GM18870 (cell line): ENCODE measurements at regions not wholly inside any gene's neighbourhood (a gene's known extent, or its start where the extent isn't known, plus 50 kb on each side); places are given as distances from the start of the nearest gene placed in this dataset.
A peak's percentile ranks its signal among the peaks of the same experiment; 100 is the strongest.

Source experiments
- ATAC-seq: cut with Tn5 transposase; IDR thresholded peaks from one replicate; pipeline ENCODE4 v1.9.1; 2021; ENCODE audit warnings: moderate library complexity; ENCODE audit not compliant: unreplicated experiment

DNA sequence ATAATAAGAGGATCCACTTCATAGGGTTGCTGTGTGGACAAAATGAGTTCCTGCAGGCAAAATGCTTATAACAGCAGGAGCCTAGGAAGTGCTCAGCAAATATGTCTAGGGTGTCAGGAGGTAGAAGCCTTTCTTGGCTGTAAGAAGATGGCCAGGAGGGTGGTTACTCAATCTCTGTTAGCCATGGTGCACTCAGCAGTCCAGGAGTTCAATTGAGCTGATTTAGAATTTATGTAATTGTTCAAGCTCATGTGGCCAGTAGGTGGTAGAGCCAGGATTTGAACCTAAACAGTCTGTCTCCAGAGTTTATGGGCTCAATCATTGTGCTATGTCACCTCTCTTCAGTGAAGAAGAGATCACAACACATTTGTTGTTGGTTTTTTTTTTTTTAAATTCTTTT is 381.2 kb downstream of the KIF4B start:
- ATAC-seq: no peak

DNA sequence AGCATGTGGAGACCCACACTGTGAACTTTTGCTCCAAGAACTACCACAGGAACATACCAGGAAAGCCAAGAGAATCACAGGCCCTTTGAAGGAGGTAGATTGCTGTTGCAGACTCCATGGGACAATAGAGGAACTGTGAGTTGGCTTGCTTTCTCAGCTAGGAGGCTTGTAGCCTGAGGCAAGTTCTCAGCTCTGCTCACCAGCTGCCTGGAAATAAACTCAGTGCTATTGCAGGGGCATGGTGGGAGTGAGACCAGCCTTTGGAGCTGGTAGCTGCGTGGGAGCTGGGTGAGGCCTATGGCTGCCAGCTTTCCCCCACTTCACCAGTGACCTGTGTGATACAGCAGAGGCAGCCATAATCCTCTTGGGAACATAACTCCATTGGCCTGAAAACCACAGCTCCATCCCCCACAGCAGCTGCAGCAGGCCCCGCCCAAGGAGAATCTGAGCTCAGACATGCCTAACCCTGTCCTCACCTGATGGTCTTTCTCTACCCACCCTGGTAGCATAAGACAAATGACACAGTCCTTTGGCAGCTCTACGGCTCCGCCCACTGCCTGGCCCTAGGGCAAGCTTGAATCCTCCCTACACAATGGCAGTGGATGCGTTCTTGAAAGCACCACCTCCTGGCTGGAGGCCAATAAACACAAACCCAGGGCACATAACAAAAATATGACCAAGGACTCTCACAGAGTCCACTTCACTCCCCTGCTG is 389.5 kb downstream of the KIF4B start:
- ATAC-seq: no peak

- ATAC-seq: peak; percentile 43
Measured at GRCh38 chr5:155406815-155407214, 393.3 kb downstream of the KIF4B start.

DNA sequence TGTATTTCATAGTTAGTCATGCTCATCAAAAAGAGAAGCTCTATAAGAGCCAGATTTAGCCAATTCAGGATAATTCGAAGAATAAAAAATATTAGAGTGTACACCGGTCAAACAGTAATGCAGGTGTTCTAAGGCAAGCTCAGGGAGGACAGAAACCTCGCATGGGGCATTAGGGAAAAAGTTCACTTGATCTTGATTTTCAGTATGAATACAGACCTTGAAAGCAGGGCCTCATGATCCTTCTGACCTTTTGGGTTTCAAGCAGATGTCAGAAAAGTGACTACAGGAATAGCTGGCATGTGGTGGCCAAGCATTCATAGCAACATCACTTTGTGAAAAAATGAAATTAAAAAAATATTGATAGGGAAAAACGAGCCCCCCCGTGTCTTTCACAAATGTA is 394.9 kb downstream of the KIF4B start:
- ATAC-seq: no peak

DNA sequence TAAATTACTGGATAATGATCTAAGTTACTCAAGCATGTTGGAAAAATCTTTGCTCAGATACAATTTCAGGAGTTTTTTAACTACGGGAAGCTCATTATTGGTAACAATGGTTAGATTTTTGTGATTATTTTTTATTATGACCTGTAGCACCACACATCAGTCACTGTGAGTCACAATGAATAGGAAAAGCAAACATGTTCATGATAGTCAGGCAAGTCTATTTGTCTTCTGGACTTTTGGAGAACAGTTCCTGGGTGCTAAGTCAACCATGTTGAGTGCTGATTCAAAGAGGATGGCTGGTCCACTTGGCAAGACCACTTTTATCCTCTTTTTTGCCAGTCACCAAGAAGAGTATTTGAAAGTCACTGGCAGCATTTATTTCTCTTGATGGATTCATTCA is 403.2 kb downstream of the KIF4B start:
- no peak for ATAC-seq

- no peak for ATAC-seq
Measured at GRCh38 chr5:155418960-155419579, 405.5 kb downstream of the KIF4B start.

DNA sequence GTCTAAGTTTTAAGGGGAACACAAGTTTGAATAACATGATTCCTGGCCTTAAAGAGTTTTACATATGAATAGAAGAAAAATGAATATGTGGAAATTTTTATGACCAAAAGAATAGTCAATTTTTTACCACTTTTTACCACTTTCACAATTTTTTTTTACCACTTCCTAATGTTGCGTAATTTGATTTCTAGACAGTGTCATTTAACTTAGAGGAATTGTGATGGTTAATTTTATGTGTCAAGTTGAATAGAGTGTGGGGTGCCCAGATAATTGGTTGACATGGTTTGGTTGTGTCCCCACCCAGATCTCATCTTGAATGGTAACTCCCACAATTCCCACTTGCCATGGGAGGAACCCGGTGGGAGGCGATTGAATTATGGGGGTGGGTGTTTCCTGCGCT is 416.6 kb downstream of the KIF4B start:
- ATAC-seq: no peak

GRCh38 chr5:155434267-155434666 is 420.7 kb downstream of the KIF4B start:
- ATAC-seq: no peak

DNA sequence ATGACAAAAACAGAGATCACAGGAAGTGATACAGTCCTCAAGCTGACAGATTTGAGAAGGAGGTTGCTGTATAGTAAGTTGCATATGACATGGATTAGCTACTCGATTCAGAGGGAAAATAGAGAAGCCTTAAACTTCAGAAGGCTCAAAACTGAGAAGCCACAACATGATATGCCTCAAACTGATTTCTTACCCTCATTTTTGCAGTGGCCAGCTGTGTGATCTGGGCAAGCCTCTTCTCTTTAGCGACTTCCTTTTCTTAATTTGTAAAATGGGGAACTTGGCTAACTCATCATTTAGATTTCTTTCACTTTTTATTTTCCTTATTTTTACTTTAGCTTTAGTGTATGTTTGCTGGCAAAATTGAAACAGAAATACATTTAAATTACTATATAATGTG is 421.1 kb downstream of the KIF4B start:
- no peak for ATAC-seq

DNA sequence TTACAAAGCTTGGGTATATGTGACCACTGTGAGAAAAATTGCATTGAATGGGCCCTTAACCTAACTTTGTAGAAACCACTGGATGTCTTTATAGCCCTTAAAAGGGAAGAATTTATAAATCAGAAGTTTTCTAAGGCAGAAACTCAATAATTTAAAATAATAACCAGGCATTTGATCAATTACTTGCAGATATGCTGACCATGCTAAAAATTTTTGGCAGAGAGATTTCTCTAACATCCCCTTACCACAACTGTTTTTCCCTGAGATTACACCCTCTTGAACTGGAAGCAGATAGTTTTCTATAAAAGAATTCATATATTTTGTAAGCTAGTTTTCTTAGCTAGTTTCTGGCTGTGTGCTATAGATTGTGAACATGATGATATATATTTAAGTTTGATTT is 428.3 kb downstream of the KIF4B start:
- no peak for ATAC-seq

- ATAC-seq: no peak
Measured at GRCh38 chr5:155451106-155451505, 437.6 kb downstream of the KIF4B start.

- no peak for ATAC-seq
Measured at GRCh38 chr5:155455791-155456514, 442.4 kb downstream of the KIF4B start.

DNA sequence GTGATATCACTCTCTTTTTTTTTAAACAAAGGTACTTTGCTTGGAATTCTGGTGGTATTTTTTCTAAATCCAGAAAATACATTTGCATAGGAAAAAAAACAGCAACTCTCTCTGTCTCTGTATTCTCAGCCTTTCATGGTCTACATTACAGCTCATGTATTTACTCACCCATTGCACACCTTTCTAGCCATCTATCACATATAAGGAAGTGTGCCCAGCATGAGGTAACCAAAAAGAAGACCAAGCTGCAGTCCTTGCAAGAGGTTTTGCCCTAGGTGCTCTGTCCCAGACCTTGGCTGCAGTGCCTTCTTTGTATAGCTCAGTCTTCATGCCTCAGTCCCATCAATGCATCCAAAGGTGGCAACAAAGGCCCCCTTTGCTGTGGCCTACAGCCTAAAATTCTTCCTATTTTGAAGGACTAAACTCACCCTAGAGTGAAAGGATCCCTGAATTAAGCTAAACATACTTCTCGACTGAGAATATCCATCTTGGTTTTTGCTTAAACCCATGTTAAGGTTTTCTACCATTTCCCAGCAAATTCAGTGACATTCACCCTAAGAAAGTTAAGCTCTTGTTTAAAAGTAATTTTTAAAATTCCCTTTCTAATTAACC is 446.4 kb downstream of the KIF4B start:
- ATAC-seq: no peak

DNA sequence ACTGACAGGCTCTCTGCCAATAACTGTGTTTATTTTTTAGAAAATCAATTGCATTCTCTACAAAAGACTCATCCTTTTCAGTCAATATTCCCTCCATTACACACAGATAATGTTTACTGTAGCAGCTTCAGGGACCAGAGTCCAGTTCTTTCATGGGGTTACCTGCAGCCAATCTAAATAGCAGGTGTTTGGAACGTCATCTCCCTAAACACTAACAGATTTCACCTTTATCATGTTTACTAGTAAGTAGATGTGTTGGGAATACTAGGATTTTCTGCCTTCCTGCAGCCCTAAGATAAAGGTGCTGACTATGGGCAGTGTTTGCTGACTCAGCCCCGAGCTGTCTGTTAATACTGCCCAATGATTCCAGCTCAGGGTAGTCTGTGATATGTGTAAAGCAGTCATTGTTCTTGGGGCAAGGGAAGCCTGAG is 447.0 kb downstream of the KIF4B start:
- no peak for ATAC-seq

GRCh38 chr5:155461304-155461703 is 447.7 kb downstream of the KIF4B start:
- ATAC-seq: no peak

- ATAC-seq: no peak
Measured at GRCh38 chr5:155466851-155467250, 453.3 kb downstream of the KIF4B start.

DNA sequence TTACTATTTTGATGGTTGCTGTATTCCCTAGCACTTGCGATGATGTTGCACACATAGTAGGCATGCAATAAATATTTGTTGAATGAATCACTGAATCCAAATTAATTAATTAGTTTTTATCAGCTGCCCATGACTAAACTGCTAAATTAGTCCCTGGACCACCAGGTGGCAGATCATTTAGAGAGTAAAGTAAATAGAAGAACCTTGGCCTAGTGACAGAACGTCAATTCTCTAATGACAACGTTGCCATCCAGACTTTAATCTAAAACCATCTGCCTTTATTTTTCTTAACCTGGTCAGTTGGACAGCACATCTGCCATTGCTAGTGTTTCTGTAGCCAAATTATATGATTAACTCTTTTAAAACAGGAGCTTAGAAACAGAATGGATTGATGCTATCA is 457.5 kb downstream of the KIF4B start:
- no peak for ATAC-seq

- no peak for ATAC-seq
Measured at GRCh38 chr5:155472780-155473179, 459.2 kb downstream of the KIF4B start.

DNA sequence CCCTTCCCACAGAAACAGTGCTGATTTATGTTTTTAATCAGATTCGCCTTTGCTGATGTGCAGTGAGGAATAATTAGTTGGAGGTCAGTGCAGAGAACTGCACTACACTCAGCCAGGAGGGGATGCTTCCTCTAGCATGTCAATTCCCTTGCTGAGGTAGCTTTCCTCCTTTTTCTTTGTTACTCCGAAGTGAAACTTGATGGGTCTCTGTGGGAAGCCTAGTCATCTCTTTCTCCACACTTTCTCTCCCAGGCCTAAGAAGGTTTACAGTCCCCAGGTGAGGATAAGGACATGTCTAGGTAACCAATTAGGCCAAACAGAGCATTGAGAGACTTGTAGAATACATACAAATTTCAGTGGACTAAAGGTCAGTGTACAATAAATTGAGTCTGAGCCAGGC is 461.8 kb downstream of the KIF4B start:
- ATAC-seq: no peak

DNA sequence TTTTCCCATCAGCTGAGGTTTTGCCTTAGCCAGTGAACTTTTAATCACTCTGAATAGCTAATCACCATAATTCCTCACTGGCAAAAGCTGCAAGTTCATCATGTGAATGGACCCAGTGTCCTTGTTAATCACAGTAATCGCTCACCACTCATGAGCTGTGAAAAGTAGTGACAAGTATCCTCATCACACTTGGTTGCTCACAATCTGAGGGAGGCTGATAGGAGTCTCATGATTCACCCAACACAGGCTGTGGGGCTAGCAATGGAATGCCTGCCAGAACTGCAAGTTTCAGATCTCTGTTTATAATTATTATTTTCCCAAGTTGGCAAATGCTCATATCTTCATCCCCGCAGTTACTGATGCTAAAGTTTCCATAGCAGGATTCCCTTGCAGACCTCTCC is 467.2 kb downstream of the KIF4B start:
- ATAC-seq: no peak

- no peak for ATAC-seq
Measured at GRCh38 chr5:155481182-155481581, 467.6 kb downstream of the KIF4B start.

GRCh38 chr5:155482428-155482827 is 468.9 kb downstream of the KIF4B start:
- ATAC-seq: no peak
